Renal cortical epithelial cell (primary cell): ENCODE measurements at regions not wholly inside any gene's neighbourhood (a gene's known extent, or its start where the extent isn't known, plus 50 kb on each side); places are given as distances from the start of the nearest gene placed in this dataset.
"Not testable (repeated sequence)": the region's sequence is repeated elsewhere in the genome, so short reads cannot be mapped to it uniquely, and the experiment has no call there.

ENCODE experiments used
- DNase-seq: peaks from one replicate; pipeline ENCODE4 v3.0.0-alpha.2; 2011; ENCODE audit warnings: low read depth

DNA sequence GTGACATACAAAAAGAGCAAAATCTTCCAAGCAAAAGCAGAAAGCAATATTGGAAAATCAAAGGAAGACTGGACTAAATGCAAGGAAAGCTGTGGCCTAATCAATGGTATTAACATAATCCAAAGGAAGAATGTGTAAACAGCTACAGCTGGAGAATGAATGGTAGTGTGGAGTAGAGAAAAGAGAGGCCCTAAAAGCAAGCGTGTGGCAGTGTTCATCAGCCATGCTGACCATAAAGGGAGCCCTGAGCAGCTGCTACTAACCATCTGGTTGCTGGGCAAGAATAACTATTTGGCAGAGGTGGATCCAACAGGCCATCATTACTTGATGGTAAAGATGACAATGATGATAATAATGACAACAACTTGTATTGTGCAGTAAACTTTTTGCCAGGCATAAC is 148.5 kb upstream of the BEND6 start:
- DNase-seq: no peak

DNA sequence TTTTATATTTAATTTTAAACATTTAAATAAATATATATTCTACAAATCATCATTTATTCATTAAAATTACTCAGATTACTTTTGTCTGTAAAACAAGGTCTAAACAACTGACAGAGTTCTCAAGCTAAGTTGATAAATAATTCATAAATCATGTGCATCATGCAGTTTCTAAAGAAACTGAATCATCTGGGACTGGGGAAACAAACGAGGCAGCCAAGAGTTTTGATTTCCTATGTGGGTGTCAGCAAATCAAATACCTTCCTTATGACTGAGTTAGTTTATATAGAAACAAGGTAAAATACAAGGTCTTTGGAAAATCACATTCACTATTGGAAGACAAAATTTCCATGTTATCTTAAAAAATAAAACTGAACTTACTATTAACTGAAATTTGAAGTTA is 149.9 kb upstream of the BEND6 start:
- peak; percentile 84 for DNase-seq

DNA sequence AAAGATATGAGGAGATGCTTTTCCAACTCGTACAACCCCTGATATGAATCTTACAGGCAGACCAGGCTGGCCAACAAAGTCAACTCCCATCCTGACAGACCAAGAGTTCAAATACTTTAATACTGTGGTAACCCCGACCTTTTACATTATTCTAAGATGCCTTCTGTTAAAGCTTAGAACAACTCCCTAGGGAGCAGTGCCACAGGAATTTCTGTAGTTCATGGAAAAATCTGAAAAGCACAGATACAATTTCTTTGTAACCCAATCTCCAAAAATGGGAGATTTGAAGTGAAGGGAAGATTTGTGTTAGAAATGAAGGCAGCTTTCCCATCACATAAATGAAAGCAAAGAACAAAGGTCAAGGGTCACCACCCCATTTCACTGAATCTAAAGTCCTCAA is 151.3 kb upstream of the BEND6 start:
- DNase-seq: no peak

DNA sequence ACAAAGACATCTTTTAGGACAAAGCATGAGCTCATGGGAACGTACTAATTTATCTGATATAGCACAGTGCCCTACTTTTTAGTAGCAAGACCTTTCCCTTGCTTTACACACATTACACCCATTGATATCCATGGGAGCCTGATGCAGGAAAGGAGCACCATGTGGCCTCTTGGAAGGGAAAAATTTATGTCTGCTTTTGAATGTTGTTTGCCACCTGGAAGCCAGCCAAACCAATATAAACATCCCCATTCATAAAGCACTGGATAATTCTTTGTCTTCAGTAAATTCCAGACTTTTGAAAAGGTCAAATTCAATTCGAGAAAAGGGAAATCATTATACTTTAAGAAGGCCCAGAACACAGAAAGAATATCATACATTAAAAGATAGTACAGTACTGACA is 152.3 kb upstream of the BEND6 start:
- no peak for DNase-seq

DNA sequence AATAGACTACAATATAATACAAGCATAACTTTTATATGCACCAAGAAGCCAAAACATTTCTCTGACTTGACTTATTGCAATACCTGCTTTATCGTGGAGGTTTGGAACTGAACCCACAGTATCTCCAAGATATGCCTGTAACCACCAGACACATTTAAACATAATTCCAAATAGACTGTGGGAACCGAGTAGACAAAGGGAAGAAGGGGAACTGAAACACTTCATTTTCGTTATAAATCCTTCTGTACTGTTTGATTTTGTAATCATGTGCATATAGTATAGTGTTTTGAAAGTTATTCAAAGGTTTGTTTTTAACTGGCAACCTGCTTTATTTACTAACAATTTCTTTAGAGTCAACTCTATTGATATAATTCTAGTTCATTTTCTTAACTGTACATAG is 154.9 kb upstream of the BEND6 start:
- no peak for DNase-seq

DNA sequence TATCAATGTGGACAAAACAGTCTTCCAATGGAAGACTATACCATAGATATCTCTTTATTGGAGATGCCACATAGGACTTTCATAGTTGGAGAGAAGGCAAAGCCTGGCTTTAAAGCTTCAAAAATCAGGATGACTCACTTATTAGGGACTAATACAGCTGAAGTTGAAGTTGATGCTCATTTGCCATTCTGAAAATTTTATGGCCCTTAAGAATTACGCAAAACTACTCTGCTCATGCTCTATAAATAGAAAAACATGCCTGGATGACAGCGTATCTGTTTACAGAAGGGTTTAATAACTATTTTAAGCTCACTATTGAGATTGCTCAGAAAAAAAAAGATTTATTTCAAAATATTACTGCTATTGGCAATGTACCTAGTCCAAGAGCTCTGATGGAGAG is 155.5 kb upstream of the DST start:
- DNase-seq: peak; percentile 81

DNA sequence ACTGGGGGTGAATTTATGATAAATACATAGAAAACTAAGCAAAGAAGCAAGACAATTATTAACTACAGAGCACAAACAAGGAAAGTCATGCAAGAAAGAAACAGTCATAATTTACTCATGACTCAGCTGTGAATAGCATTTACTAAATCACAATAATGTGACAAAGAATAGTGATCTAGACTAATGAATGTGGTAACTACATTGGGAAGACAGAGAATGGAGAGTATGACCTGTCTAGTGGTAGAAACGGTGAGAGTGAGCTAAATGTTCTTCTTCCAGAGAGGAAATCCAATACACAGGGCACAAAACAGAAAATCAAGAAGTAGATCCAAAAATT is 153.5 kb upstream of the DST start:
- DNase-seq: peak; percentile 97

DNA sequence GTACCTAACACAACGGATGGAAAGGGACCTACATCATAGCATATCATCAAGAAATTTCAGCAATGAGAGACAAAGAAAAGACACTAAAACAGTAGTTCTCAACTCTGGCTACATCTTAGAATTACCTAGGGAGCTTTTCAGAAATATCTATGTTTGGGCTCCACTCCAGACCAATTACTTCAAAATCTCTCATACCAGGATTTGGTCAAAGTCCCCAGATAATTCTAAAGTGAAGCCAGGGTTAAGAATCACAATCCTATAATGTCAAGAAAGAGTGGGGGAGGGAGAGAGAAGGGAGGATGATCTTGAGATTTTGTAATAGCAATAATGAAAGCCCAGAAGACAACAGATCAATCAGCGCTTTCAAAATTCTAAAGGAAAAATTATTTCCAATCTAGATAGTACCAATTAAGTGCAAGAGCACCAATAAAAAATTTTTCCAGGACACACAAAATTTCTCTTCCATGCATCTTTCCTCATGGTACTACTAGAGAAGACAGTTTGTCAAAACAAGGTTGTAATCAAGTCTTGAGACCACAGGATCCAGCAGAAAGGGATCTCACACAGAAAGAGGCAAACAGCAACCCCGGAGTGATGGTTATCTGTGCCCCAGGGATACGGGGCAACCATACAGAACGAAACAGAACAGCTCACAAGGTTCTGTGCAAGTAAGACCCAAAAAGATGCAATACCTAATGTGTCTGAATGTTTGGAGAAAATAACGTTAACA is 152.9 kb upstream of the DST start:
- DNase-seq: no peak

DNA sequence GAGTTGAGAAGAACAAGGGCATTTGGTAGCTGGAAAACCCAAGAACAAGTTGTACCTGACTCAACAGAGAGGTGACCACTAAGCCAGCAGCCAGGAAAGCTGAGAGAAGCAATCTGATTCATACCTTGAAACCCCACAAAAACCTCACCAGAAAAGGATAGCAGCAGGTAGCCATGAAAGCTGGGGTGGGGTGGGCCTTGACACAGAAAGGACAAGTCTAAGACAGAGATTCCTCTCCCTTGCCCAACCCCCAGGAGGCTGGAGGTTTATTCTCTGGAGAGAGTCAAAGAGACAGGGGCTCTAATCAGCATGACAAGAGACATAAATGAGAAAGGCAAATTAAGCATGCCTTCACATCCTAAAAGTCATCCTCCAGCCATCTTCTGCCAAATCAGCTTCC is 151.7 kb upstream of the DST start:
- peak; percentile 64 for DNase-seq

DNA sequence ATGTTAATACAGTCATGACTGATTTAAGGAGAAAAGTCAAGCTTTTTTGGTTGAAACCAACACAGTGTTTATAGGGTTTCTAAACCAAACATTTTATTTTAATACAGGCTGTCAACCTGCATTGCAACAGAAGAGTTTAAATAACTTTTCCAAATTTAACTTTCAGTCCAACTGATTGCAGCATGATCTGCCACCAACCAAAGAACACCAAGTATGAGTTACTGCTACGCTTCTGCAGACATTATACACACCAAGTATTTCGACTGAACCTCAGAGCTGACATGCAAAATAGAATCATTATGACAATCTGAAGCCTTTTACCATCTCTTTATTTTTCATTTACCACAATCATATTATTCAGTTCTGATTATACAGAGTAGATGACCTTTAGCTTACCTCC is 151.2 kb upstream of the DST start:
- no peak for DNase-seq

DNA sequence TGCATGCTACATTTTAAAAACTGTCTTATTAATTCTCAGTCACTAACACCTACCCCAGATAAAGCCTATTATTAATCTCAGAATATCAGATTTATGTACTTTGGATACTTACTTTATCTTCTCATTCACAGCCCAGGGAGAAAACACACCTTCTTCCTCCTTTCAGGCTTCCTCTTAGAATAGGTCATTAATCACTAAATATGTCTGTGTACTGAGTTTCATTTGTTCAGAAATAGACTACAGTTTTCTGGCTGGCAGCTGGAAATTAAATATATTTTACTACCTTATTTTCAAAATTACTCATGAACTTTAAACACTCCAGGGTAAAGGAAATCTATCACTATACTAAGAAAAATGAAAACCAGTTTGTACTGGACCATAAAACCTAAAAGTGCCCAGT is 147.7 kb upstream of the DST start:
- no peak for DNase-seq

DNA sequence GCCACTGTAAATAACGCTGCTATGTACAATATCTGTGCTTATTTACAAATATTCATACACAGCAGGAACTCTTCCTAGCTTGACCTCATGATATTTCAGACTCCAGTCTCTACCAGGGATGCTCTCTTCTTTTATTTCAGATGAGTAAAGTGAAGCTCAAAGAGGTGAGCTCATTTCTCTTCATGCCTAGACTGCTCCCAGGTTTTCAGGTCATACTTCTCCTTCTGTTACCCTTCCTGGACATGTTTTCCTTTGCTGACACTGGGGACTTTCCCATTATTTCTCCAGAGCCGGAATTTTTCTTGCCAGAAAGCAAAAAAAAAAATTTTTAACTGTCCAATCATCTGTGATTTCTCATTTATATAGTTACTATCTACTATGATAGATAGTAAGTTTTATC is 147.2 kb upstream of the DST start:
- DNase-seq: no peak

DNA sequence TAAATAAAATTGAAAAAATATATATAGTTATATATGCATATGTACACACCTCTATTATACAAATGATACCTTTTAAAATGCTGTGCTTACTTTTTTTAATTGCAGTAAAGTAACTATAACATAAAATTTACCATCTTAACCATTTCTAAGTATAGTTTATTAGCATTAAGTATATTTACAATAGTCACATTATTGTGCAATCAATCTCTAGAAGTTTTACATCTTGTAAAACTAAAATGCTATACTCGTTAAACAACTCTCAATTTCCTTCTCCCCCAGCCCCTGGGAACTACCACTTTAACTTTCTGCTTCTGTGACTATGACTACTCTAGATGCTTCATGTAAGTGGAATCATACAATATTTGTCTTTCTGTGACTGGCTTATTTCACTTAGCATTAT is 146.7 kb upstream of the DST start:
- DNase-seq: no peak

DNA sequence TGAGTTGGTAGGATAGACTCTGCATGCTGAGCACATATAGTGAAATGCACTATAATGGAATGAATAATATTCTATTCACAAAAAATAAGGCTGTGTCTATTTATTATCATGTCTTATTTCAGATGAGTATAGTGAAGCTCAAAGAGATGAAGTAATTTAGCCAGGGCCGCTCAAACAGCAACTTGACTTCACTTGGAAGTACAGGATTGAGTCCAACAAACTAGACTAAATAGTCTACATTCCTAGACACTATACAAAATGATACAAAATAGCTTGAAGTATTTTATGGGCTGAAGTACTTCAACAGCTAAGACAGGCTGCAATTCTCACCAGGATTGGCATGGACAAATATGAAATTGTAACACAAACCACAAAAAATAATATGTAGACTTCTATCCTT is 144.5 kb upstream of the DST start:
- DNase-seq: no peak

DNA sequence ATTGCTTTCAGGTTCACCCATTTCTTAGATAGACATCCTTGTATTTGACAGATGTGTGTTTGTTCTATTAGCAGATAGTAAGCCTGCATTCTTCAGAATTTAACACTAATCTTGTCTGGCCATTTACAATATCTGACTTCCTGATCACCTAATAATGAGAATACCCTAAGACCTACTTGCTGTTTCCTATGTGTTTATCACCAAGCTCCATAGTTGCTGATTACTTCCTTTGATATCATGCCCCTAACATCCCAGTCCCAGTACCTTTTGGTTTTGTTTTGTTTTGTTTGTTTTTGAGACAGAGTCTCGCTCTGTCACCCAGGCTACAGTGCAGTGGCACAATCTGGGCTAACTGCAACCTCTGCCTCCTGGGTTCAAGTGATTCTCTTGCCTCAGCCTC is 143.6 kb upstream of the DST start:
- no peak for DNase-seq

DNA sequence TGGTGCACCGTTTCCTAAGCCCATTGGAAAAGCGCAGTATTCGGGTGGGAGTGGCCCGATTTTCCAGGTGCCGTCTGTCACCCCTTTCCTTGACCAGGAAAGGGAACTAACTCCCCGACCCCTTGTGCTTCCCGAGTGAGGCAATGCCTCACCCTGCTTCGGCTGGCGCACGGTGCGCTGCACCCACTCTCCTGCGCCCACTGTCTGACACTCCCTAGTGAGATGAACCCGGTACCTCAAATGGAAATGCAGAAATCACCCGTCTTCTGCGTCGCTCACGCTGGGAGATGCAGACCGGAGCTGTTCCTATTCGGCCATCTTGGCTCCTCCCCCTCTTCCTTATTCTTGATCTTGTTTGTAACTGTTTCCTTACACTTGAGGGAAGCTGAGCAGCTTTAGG is 142.8 kb upstream of the DST start:
- DNase-seq: not testable (repeated sequence)

DNA sequence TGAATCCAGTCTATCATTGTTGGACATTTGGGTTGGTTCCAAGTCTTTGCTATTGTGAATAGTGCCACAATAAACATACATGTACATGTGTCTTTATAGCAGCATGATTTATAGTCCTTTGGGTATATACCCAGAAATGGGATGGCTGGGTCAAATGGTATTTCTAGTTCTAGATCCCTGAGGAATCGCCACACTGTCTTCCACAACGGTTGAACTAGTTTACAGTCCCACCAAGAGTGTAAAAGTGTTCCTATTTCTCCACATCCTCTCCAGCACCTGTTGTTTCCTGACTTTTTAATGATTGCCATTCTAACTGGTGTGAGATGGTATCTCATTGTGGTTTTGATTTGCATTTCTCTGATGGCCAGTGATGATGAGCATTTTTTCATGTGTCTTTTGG is 137.4 kb upstream of the DST start:
- not testable (repeated sequence) for DNase-seq

DNA sequence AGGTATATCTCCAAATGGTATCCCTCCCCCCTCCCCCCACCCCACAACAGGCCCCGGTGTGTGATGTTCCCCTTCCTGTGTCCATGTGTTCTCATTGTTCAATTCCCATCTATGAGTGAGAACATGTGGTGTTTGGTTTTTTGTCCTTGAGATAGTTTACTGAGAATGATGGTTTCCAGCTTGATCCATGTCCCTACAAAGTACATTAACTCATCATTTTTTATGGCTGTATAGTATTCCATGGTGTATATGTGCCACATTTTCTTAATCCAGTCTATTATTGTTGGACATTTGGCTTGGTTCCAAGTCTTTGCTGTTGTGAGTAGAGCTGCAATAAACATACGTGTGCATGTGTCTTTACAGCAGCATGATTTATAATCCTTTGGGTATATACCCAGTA is 135.8 kb upstream of the DST start:
- DNase-seq: not testable (repeated sequence)

DNA sequence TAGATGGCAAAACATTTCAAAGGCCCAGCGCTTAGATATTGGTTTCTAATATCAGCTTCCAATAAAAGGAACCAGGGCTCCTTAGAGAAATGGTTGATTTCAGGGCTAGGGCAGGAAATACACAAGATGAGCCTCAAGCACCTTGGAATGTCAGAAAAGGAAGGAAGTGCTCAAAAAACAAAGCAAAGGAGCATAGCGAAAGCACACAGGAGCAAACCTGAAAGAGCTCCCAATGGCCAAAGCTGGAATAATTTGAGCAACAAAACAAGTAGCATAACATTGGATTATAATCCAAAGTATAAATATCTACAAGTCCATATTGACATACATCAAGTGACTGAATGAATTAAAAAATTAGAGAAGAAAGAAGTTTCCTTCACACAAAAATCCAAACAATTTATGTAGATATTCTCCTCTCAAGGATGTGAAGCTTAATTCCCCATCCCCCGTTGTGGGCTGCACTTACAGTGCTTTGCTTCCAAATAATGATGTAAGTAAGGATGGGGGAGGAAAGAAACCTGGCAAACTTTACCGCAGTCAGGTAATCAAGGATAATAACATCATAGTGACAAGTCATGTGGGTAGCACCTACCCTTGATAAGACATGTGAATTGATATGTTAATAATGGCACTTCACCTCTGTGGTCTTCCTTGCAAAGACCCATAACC is 132.9 kb upstream of the DST start:
- DNase-seq: no peak

DNA sequence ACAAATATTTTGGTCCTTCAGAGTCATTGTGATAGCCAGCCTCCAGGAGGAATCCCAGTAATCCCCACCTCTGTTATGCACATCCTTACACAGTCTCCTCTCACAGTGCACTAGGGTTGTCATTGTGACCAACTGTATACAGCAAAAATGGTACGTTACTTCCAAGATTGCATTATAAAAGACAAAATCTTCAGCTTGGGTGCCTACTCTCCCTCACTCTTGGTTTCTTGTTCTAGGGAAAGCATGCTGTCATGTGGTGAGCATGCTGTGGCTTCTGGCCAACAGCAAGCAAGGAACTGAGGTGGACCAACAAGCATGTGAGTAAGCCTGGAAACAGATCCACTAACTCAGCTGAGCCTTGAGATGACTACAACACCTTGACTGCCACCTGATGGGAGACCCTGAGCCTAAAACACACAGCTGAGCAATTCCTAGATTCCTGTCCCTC is 130.1 kb upstream of the DST start:
- peak; percentile 93 for DNase-seq

DNA sequence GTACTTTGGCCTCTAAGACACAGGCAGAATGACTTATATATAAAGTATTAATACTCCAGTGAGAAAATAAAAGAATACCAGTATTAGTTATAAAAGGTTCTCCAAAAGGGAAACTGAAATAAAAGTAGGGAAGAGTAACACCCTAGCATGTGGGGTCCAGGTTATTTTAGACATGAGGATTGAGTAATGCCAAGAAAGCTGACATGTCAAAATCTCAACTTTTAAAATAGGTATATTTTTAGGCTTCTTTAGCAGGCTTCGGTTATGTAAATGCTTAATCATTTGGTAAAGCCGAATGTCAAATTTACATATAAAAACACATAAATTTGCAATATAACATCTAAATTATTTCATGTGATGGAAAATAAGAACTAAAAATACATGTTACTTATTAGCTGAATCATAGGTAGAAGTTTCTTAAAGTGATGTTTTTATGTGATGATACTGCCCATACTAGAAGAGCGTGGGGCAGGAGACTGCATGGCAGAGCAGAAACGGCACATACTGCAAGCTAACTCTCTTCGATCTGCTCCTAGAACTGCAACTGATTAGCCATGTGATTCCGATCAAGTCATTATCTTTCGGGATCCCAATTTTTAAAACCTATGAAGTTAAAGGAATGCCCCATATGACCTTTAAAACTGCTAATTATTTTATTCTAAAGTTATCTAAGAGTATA is 129.4 kb upstream of the DST start:
- no peak for DNase-seq

DNA sequence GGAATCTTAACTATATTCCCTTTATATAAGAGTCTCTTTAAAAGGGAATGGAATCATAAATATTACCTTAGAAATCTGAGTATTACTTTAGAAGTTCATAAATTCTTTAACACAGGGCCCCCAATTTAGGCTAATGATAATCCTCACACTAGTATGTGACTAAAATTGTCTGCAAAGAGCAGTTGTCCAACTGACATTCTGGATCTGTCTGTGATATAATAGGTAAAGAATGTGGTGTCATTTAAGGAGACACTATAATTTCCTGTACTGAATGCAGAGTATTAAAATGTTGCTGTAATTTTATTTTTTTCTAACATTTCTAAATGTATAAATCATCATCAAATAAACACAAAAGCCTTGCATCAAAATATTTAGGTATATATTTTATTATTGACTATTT is 128.5 kb upstream of the DST start:
- no peak for DNase-seq

DNA sequence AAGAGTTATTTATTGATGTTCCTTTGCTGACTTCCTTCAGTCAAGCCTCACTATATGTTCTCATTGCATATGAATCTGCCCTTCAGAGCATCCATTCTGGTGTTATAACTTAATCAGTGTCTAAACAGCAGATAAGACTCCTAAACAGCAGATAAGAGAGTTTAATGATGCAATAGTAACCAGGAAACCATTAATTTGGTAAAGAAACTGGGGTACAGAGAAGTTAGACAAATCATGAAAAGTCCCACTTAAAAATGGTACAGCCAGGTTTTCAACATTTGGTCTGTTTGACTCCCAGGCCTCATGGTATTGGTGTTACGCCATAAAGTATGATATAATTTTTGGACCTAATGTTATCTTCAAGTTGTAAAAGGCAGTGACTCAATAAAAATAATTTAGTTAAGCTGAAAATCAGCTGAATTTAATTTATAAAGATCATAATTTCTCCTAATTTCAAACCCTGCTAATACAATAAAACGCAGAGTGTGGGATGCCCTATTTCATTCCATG is 127.4 kb upstream of the DST start:
- no peak for DNase-seq
